Activated CD4-positive, alpha-beta T cell treated with anti-CD3 and anti-CD28 coated beads for 48 hours (primary cell): ENCODE measurements at regions not wholly inside any gene's neighbourhood (a gene's known extent, or its start where the extent isn't known, plus 50 kb on each side); places are given as distances from the start of the nearest gene placed in this dataset.
"Not testable (repeated sequence)": the region's sequence is repeated elsewhere in the genome, so short reads cannot be mapped to it uniquely, and the experiment has no call there.

Source experiments
- DNase-seq: peaks from one replicate; pipeline ENCODE4 v3.0.0-alpha.2; 2020

GRCh38 chr11:97909614-97910399 is 1110.9 kb upstream of the CNTN5 start:
- no peak for DNase-seq

DNA sequence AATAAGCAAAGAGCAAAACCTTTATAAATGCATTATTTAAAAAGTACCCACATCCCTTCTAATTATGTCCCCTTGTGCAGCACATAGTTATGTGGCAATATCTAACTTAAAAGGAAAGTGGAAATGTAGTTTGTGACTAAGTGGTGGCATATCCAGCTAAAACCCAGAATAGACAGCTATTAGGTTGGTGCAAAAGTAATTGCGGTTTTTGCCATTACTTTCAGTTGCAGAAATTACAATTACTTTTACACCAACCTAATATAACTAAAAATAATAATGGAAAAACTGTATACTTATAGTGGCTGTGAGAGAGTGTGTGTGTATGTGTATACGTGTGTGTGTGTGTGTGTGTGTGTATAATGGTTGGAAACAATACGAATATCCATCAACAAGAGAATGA is 1108.1 kb upstream of the CNTN5 start:
- no peak for DNase-seq

GRCh38 chr11:97922933-97923332 is 1097.8 kb upstream of the CNTN5 start:
- not testable (repeated sequence) for DNase-seq

GRCh38 chr11:97934572-97935208 is 1086.1 kb upstream of the CNTN5 start:
- no peak for DNase-seq

DNA sequence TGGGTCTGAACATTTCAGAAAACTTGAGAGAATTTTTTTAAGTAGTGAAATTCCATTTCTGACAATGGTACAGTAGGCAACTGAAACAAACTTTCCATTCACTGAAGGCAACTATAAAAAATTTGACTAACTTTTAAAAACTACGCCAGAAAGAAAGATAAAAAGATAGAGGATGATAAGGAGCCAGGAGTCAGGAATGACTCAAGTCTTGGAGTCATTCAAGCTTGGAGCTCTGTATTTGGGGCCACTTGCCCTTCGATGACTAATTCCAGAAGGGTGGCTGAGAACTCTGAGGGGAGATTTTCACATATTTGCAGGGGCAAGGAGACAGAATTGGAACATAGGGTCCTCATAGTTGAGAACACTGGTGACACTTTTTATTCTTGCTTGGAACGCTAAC is 1083.2 kb upstream of the CNTN5 start:
- DNase-seq: no peak

DNA sequence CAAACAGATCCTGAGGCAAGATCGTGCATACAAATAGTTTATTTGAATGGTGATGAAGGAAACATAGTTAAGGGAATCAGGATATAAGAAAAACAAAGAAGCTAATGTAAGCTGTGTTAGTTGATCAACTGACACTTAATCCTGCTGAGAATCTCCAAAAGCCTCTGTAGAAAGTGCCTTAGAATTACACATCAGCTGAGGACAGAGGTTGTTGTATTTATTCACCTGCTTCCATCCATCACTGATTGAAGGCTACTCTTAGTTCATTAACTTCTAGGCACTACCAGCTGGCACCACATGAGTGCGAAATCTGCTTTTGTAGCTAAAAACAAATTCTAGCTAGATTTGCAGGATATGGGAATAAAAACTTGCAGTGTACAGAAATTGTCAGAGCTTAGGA is 1082.0 kb upstream of the CNTN5 start:
- no peak for DNase-seq

GRCh38 chr11:97943493-97943892 is 1077.3 kb upstream of the CNTN5 start:
- no peak for DNase-seq

DNA sequence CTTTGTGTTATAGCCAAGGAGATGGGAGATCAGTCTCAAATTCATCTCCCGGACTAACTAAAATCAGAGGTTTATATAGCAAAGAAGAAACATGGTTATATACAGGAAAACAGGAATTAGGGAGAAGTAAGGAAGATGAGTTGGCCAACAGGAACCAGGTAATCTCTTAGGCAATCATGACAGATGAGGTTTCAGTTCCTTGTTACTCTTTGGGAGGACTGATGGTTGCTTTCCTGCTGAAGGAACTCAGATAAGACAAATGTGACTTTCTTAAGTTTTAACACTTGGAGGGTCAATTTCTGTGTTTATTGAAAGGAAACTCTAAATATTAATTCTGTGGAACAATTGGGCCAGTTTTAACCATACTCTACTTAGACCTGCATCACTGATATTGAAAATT is 1072.0 kb upstream of the CNTN5 start:
- DNase-seq: no peak

- DNase-seq: no peak
Observed at GRCh38 chr11:97955595-97955994, 1065.2 kb upstream of the CNTN5 start.

DNA sequence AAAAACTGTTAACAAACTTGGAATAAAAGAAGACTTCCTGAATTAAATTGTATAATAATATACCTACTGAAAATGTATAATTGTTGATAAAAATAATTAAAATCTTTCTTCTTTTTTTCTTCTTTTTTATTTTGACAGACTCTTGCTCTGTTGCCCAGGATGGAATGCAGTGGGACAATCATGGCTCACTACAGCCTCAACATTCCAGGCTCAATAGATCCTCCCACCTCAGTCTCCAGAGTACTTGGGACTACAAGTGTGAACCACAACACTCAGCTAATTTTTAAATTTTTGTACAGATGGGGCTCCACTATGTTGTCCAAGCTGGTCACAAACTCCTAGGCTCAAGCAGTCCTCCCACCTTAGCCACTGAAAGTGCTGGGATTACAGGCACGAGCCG is 1063.8 kb upstream of the CNTN5 start:
- DNase-seq: no peak

DNA sequence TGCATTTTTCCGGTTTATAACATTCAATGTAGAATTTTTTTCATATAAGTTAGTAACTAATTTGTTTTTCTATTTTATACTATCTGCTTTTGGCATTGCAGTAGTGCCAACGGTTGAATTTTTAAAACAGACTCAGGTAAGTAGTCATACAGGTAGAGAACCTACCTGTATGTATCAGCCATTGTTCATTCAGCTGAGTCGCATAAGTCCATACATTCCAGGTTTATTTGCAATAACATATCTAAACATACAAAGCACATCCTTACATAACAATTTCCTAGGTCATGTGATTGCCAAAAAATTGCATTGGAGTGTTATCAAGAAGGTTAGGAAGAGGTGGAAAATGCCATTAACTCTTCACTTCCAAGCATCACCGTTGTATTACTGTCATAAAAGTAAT is 1059.3 kb upstream of the CNTN5 start:
- DNase-seq: no peak

GRCh38 chr11:97962758-97963157 is 1058.0 kb upstream of the CNTN5 start:
- no peak for DNase-seq

- DNase-seq: no peak
Observed at GRCh38 chr11:97963528-97964331, 1057.0 kb upstream of the CNTN5 start.

- DNase-seq: no peak
Observed at GRCh38 chr11:97964332-97965004, 1056.3 kb upstream of the CNTN5 start.

DNA sequence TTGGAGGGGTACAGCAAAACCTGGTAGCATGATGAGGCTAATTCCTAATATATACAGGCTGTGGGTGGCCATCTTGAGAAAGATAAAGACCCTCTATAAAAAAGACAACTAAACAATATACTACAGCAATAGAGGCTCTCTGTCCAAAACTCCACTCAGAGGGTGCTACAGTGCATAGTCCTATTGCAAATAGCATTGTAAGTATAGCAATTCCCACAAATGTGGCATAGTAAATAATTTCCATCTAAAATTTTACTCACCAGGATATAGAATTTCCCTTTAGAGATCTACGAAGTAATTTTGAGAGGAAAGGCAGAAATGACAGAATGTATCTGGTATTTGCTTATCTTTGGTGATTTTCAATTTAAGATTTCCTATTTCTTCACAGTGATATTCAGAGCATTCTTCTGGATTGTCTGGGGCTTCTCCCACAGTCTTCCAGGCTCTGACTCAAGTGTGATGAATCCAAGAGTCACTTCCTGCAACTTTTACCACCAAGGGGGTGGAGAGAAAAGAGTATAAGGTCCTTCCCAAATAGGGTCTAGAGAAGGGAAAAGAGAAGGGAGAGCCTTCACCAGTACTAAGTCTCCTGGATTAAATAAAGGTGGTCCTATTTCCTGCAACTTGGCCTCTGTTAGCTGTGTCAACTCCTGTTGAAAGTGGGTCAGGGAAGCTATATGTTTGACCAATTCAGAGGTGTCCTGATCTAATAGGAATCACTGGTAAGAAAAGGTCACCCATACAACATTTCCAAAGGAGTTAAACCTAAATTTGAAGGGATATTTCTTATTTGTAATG is 1054.7 kb upstream of the CNTN5 start:
- no peak for DNase-seq

DNA sequence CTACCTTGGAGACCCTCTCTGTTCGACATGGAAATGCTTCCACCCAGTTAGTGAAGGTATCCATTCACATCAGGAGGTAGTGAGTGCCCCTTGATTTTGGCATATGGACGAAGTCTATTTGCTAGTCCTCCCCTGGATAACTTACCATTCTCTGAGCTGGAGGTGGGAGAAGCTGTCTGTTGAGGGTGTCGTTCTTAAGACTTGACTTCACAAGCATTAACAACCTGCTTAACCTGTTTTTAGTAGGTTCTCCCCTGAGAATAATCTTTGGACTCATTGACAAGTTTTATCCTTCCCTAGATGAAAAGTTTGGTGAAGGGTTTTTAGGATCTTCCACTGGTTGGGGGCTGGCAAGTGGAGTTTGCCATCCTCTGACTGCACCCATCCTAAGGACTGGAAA is 1053.8 kb upstream of the CNTN5 start:
- no peak for DNase-seq

DNA sequence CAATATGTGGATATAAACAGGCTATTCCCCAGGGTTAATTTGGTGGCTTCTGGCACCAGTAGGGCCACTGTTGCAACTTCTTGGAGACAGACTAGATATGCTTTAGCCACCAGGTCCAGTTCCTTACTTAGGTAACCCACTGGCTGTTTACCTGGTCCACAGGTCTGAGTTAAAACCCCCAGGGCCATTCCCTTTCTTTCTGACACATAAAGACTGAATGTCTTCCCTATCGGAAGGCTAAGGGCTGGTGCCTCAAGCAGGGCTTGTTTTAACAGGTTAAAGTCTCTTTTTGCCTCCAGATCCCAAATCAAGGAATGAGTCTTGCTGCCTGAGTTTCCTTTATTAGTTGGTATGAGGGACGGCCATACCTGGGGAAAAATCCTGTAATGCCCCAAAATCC is 1052.7 kb upstream of the CNTN5 start:
- DNase-seq: no peak

GRCh38 chr11:97972731-97973130 is 1048.0 kb upstream of the CNTN5 start:
- no peak for DNase-seq

DNA sequence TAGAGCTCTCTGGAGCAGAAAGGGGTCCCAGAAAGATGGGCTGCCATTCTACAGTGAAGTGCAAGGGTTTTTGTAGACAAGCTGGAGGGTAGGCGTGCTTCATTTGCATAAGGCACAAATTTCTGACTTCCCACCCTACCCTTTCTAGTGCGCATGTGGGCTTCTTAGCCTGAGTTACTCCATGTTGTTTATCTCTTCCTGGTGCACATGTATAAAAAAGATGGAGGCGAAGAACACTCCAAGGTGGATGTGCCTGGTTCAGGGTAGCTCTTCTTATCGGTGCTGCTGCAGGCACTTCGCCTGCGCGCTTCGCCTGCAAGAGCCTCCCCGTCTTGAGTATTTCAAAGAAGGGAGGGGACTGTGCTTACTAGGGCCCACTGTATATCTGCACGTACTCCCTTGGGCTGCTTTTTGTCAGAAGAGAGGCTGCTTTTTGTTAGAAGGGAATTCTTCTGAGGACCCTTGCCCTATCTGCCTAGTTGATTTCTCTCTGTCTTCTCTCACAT is 1047.3 kb upstream of the CNTN5 start:
- no peak for DNase-seq

DNA sequence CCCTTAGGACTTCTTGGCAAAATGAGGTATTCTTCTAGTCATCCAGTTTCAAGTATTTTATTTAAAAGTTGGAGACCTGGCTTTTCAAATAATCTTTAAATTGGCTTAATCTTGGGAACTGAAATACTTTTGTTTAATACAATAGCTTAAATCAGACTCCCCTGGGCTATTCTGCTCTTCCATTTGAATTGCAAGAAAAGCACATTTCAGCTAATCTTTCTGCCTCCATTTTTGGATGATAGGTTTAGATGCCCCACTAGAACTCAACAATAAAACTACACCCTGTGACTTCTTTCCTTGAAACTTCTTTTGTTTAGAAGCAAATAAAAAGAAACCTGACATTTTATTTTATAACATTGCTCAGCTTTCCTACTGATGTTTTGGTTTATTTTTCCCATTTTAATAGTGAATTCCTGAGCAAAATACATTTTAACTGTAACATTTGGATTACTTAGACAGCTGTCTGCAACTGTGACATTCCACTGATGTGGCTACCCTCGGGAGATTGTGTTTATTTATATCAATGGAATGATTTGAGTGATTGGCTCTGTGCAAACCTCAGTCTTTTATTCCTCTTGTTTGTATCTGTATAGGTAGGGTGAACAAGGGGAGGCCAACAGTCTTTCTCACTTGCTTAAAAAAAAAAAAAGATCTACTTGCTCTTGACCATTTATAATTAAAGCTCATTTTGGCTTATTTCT is 1045.8 kb upstream of the CNTN5 start:
- DNase-seq: no peak

DNA sequence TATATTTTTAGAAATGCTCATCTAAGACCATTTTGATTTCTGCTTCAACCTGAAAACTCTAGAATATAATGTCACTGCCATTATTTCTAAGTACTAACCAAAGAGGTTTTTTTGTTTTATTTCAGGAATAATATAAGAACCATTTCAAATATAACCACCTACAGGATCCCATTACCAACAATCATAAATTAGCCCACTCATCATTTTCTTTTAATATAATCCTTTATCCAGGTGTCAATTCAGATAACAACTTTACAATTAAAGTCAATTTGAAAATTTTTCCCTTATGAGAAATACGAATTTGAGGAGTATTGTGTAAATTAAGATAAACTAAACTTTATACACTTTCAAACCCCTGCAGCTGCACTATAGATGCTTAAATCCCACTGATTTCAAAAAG is 1043.0 kb upstream of the CNTN5 start:
- DNase-seq: no peak

GRCh38 chr11:97979741-97980140 is 1041.0 kb upstream of the CNTN5 start:
- DNase-seq: no peak
